ENCODE measurements at regions not wholly inside any gene's neighbourhood (a gene's known extent, or its start where the extent isn't known, plus 50 kb on each side); places are given as distances from the start of the nearest gene placed in this dataset.
"Not testable (repeated sequence)": the region's sequence is repeated elsewhere in the genome, so short reads cannot be mapped to it uniquely, and the experiment has no call there.

- TF ChIP-seq CTCF (conservative IDR thresholded peaks at IDR 0.05 in 1 of 2, IDR thresholded peaks at IDR 0.05 in 1 of 2; ENCODE audit: low read depth in 1 of 2, low read length in 2 of 2); EZH2 (IDR thresholded peaks at IDR 0.05; ENCODE audit: low read length, missing control alignments): not testable (repeated sequence)
These were observed 260.0 kb downstream of the OR4F29 start for GRCh38 chr1:191296-192049.
